NCI-H1694 treated with DMSO at 0.1 percent for 48 hours (cell line): ENCODE measurements at regions not wholly inside any gene's neighbourhood (a gene's known extent, or its start where the extent isn't known, plus 50 kb on each side); places are given as distances from the start of the nearest gene placed in this dataset.

ENCODE experiments used
- DNase-seq: peaks from one replicate; lab custom pipeline; 2025; lab: John Stamatoyannopoulos, UW

GRCh38 chr14:87102811-87103378, 890.1 kb downstream of the GALC start:
- DNase-seq: no peak

- no peak for DNase-seq
Measured at GRCh38 chr14:87097015-87097414, 896.0 kb downstream of the GALC start.

- no peak for DNase-seq
Measured at GRCh38 chr14:87094913-87095312, 898.1 kb downstream of the GALC start.

GRCh38 chr14:87088588-87088987, 904.4 kb downstream of the GALC start:
- DNase-seq: no peak

GRCh38 chr14:87087881-87088280, 905.1 kb downstream of the GALC start:
- DNase-seq: no peak

- DNase-seq: no peak
Measured at GRCh38 chr14:87084908-87085307, 908.1 kb downstream of the GALC start.

- DNase-seq: no peak
Measured at GRCh38 chr14:87082917-87083316, 910.1 kb downstream of the GALC start.

- no peak for DNase-seq
Measured at GRCh38 chr14:87081004-87081403, 912.0 kb downstream of the GALC start.

GRCh38 chr14:87080146-87080545, 912.8 kb downstream of the GALC start:
- no peak for DNase-seq

GRCh38 chr14:87079416-87079815, 913.6 kb downstream of the GALC start:
- DNase-seq: no peak

GRCh38 chr14:87076922-87077321, 916.1 kb downstream of the GALC start:
- DNase-seq: no peak

- no peak for DNase-seq
Measured at GRCh38 chr14:87076146-87076545, 916.8 kb downstream of the GALC start.

- no peak for DNase-seq
Measured at GRCh38 chr14:87073880-87074570, 919.0 kb downstream of the GALC start.

- DNase-seq: no peak
Measured at GRCh38 chr14:87067591-87067990, 925.4 kb downstream of the GALC start.

GRCh38 chr14:87067061-87067460, 925.9 kb downstream of the GALC start:
- no peak for DNase-seq

- DNase-seq: peak; percentile 56
Measured at GRCh38 chr14:87066221-87066817, 926.7 kb downstream of the GALC start.

GRCh38 chr14:87065366-87065765, 927.6 kb downstream of the GALC start:
- DNase-seq: no peak

GRCh38 chr14:87063181-87063580, 929.8 kb downstream of the GALC start:
- no peak for DNase-seq

- no peak for DNase-seq
Measured at GRCh38 chr14:87060405-87060804, 932.6 kb downstream of the GALC start.

GRCh38 chr14:87059060-87059839, 933.7 kb downstream of the GALC start:
- no peak for DNase-seq

- DNase-seq: no peak
Measured at GRCh38 chr14:87055007-87055406, 938.0 kb downstream of the GALC start.

GRCh38 chr14:87052646-87053225, 940.2 kb downstream of the GALC start:
- peak; percentile 100 for DNase-seq
